SJSA1 (cell line): ENCODE measurements at regions not wholly inside any gene's neighbourhood (a gene's known extent, or its start where the extent isn't known, plus 50 kb on each side); places are given as distances from the start of the nearest gene placed in this dataset.

Experiments used
- DNase-seq, 2 experiments: peaks; one replicate each; pipeline ENCODE4 v3.0.0-alpha.2; 2015 to 2020; ENCODE audit warnings: low spot score in 2 of 2, low read depth in 1 of 2
- H3K27ac ChIP-seq: fragments of 250-450 bp; sonication (Bioruptor Pico); 2 replicates; pipeline ENCODE4 v1.5.1; 2020; ENCODE audit warnings: mild to moderate bottlenecking, moderate library complexity
- H3K27me3 ChIP-seq: fragments of 250-450 bp; sonication (Bioruptor Pico); replicated peaks from 2 replicates; pipeline ENCODE4 v1.5.1; 2020; ENCODE audit warnings: mild to moderate bottlenecking, moderate library complexity
- H3K36me3 ChIP-seq: fragments of 250-450 bp; sonication (Bioruptor Pico); 2 replicates; pipeline ENCODE4 v1.5.1; 2020; ENCODE audit warnings: mild to moderate bottlenecking
- H3K4me1 ChIP-seq: fragments of 250-450 bp; sonication (Bioruptor Pico); replicated peaks from 2 replicates; pipeline ENCODE4 v1.6.1; 2021; ENCODE audit warnings: mild to moderate bottlenecking
- H3K4me3 ChIP-seq: fragments of 250-450 bp; sonication (Bioruptor Pico); 2 replicates; pipeline ENCODE4 v1.5.1; 2020; ENCODE audit warnings: mild to moderate bottlenecking
- H3K9me3 ChIP-seq: fragments of 250-450 bp; sonication (Bioruptor Pico); replicated peaks from 2 replicates; pipeline ENCODE4 v1.5.1; 2020; ENCODE audit warnings: mild to moderate bottlenecking

DNA sequence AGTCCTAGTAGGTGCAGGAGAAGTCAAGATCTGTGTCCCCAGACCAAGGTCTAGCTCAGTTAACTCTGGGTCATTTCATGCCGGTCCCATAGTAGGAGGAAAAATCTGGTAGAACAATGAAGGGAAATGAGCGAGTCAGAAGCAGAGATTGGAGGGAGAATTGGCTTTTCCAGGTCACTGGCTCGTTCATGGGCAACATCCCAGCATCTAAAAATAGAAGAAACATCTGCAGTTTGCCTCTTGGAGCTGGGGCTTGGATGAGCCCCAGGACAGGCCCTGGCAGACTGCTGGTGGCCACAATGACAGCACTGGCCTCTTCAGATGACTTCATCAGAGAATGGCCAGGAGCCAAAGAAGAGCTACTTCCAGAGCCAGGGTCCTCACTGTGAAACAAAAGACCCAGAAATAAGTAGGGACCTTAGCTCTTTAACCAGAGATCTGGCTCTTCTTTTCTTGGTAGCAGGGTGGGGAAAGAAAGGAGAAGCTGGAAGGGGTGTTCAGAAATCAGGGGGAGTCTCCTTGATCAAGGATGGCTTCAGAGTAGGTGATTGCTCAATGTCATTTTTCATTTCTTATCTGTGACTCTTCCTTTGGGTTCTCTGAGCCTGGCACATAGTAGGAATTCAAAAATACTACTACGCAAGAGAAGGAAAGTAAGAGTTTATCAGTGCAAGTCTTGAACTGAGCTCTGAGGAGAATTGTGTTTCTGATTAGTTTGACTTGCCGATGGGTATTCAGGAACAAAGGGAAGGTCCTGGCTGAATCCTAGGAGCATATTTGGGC lies 102.6 kb downstream of the TMPRSS5 start:
- peak in 1 of 2 experiments; percentile 12 for DNase-seq
- Histone ChIP-seq H3K4me1 (peaks cover 5% of the 10 kb centered on the region; the same call in 1 of the 2 replicates), H3K4me3 (no peak overlapping the region), H3K9me3 (no peaks in the 10 kb centered on the region), H3K27me3 (no peaks in the 10 kb centered on the region), H3K27ac (no peak overlapping the region), H3K36me3 (no peaks in the 10 kb centered on the region)

DNA sequence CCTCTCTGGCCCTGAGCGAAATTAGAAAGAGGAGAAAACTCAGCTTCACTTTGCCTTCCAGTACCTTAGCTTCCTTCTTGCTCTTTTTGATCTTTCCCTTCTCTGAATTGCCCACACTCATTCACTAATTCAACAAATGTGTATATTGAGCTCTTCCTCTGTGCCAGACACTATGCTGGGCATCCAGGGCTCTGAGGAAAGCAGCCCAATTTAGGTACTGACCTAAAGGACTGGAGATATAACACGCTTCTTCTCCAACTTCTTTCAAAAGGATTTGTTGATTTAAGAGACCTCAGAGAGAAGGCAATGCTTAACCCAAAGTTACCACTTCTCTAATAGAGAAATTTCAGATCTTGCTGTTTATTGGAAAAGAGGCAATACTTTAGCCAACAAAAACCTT lies 103.6 kb downstream of the TMPRSS5 start:
- no peak for DNase-seq
- peaks cover 5% of the 10 kb centered on the region; the same call in 1 of the 2 replicates for H3K4me1 ChIP-seq
- no peaks in the 10 kb centered on the region for H3K27me3 ChIP-seq
- no peak overlapping the region for H3K27ac ChIP-seq
- no peaks in the 10 kb centered on the region for H3K9me3 ChIP-seq
- no peak overlapping the region for H3K4me3 ChIP-seq
- H3K36me3 ChIP-seq: no peaks in the 10 kb centered on the region

GRCh38 chr11:113596658-113597057 lies 109.5 kb downstream of the TMPRSS5 start:
- Histone ChIP-seq H3K4me3 (no peak overlapping the region), H3K27ac (no peak overlapping the region), H3K36me3 (no peaks in the 10 kb centered on the region), H3K4me1 (peaks cover 24% of the 10 kb centered on the region), H3K9me3 (0 out of 2 replicates have a peak, but pooled peaks cover 4% of the 10 kb centered on the region), H3K27me3 (no peaks in the 10 kb centered on the region)
- DNase-seq: no peak

DNA sequence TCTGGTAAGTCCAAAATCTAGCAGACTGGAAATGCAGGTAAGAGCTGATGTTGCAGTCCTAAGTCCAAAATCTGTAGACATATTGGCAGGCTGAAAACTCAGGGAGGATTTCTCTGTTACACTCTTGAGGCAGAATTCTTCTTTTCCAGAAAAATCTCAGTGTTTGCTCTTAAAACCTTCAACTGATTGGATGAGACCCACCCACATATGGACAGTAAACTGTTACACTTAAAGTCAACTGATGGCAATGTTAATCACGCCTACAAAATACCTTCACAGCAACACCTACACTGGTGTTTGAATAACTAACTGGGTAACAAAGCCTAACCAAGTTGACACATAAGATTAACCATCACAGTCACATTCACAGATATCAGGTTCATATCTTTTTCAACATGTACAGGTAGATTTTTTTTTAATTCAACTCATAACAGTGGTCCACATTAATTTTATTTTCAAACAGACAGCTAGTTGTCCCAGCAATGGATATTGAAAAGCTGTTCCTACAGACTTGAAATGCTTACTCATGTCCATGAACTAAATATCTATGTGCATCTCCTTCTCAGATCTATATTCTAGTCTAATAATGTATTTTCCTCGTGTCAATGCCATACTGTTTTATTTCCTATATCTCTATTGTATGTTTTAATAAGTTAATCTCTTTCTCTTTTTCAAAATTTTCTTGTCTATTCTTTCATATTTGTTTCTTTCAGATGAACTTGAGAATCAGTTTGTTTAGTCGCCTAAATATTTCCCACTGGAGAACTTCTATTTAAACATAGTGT lies 110.1 kb downstream of the TMPRSS5 start:
- H3K9me3 ChIP-seq: 0 out of 2 replicates have a peak, but pooled peaks cover 4% of the 10 kb centered on the region
- no peaks in the 10 kb centered on the region for H3K27me3 ChIP-seq
- no peak overlapping the region for H3K4me3 ChIP-seq
- no peak for DNase-seq
- no peak overlapping the region for H3K27ac ChIP-seq
- H3K4me1 ChIP-seq: peaks cover 24% of the 10 kb centered on the region
- H3K36me3 ChIP-seq: no peaks in the 10 kb centered on the region

DNA sequence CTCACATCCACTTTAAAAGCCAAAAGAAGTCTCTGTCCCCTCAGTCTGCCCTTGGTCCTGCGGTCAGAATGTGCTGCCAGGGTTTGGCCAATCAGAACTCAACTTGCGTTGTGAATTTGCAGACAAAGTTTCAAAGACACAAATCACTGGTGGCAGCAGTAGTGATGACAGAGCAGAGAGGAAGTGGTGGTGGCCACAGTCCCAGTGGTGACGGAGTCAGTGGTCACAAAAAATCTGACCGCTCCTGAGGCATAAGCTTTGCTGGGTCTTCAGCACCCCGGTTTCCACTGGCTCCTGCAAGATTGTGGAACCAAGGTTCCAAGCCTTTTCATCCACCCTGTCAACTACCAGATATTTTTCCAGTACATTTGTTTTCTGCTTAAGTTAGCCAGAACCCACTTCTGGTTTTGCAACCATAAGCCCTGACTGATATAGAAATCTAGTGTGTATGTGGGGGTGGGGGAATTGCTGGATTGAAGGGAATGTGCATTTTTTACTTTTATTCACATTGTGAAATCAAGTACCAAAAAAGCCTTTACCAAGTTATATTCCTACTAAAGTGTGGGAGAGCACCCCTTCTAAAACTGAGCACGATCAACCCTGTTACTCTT lies 112.3 kb downstream of the TMPRSS5 start:
- H3K36me3 ChIP-seq: no peaks in the 10 kb centered on the region
- H3K4me3 ChIP-seq: no peak overlapping the region
- no peaks in the 10 kb centered on the region for H3K27me3 ChIP-seq
- 0 out of 2 replicates have a peak, but pooled peaks cover 4% of the 10 kb centered on the region for H3K9me3 ChIP-seq
- H3K4me1 ChIP-seq: peaks cover 24% of the 10 kb centered on the region
- DNase-seq: peak; percentile 47 to 54
- H3K27ac ChIP-seq: peak overlapping the region; percentile 57

DNA sequence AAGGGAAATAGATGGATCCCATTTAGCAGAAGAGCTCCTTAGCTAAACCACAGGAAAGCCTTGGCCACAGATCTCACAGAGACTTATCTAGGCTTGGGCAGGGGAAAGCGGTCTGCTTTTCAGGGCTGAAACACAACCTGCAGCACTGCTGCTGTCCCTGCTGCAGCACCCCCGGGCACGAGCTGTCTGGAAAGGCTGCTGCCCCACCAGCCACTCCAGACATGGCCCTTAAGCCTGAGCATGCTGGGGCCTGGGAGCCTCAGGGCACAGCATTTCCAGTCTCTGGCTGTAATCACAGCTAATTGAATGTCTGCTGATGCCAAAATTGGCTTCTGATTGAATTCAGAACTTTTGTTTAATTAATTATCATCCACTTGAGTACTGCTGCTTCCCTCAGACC lies 115.0 kb downstream of the TMPRSS5 start:
- Histone ChIP-seq H3K4me3 (no peak overlapping the region), H3K27me3 (no peaks in the 10 kb centered on the region), H3K9me3 (0 out of 2 replicates have a peak, but pooled peaks cover under 1% of the 10 kb centered on the region), H3K36me3 (no peaks in the 10 kb centered on the region), H3K27ac (no peak overlapping the region), H3K4me1 (peaks cover 34% of the 10 kb centered on the region)
- DNase-seq: no peak

DNA sequence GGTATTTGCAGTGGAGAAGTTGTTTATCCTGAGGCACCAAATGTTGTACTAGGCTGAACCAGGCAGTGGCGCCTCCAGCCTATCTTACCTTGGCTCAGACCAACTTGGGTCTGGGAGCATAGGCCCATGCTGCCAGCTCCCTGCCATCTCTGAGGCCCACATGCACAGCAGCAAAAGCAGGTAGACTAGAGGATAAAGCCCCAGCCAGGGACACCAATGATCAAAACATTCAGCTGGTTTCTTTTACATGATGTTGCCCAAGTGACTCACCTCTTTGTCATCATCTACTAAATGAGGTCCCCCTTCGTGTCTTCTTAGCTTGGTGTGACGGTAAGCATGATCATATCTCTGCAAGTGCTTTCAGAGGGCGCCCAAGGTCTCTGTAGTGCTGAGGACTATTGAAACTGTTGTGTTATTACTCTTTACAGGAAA lies 112.1 kb upstream of the DRD2 start:
- H3K36me3 ChIP-seq: no peaks in the 10 kb centered on the region
- no peak overlapping the region for H3K27ac ChIP-seq
- H3K4me1 ChIP-seq: peaks cover 10% of the 10 kb centered on the region
- peak; percentile 42 to 45 for DNase-seq
- no peaks in the 10 kb centered on the region for H3K9me3 ChIP-seq
- H3K27me3 ChIP-seq: no peaks in the 10 kb centered on the region
- no peak overlapping the region for H3K4me3 ChIP-seq

DNA sequence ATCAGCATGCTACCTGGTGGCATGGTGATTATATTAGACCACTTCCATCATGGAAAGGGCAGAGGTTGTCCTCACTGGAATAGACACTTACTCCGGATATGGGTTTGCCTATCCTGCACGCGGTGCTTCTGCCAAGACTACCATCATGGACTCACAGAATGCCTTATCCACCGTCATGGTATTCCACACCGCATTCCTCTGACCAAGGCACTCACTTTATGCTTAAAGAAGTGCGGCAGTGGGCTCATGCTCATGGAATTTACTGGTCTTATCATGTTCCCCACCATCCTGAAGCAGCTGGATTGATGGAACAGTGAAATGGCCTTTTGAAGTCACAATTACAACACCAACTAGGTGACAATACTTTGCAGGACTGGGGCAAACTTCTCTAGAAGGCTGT lies 109.2 kb upstream of the DRD2 start:
- H3K27me3 ChIP-seq: no peaks in the 10 kb centered on the region
- no peaks in the 10 kb centered on the region for H3K9me3 ChIP-seq
- H3K4me3 ChIP-seq: no peak overlapping the region
- no peak for DNase-seq
- no peaks in the 10 kb centered on the region for H3K36me3 ChIP-seq
- H3K4me1 ChIP-seq: peaks cover 10% of the 10 kb centered on the region
- H3K27ac ChIP-seq: no peak overlapping the region

GRCh38 chr11:113581713-113582112 lies 106.5 kb upstream of the DRD2 start:
- Histone ChIP-seq H3K27ac (no peak overlapping the region), H3K9me3 (no peaks in the 10 kb centered on the region), H3K27me3 (no peaks in the 10 kb centered on the region), H3K36me3 (no peaks in the 10 kb centered on the region), H3K4me3 (no peak overlapping the region), H3K4me1 (peaks cover 4% of the 10 kb centered on the region; the same call in 1 of the 2 replicates)
- DNase-seq: no peak

GRCh38 chr11:113579292-113579940 lies 104.2 kb upstream of the DRD2 start:
- H3K4me3 ChIP-seq: no peak overlapping the region
- DNase-seq: no peak
- no peaks in the 10 kb centered on the region for H3K27me3 ChIP-seq
- no peaks in the 10 kb centered on the region for H3K36me3 ChIP-seq
- no peak overlapping the region for H3K27ac ChIP-seq
- H3K9me3 ChIP-seq: no peaks in the 10 kb centered on the region
- H3K4me1 ChIP-seq: peaks cover 4% of the 10 kb centered on the region; the same call in 1 of the 2 replicates

- Histone ChIP-seq H3K36me3 (no peaks in the 10 kb centered on the region), H3K9me3 (no peaks in the 10 kb centered on the region), H3K27me3 (no peaks in the 10 kb centered on the region), H3K4me3 (no peak overlapping the region), H3K27ac (no peak overlapping the region), H3K4me1 (peaks cover 4% of the 10 kb centered on the region; the same call in 1 of the 2 replicates)
- no peak for DNase-seq
Measured at GRCh38 chr11:113578715-113579250, 103.6 kb upstream of the DRD2 start.

- Histone ChIP-seq H3K4me3 (no peak overlapping the region), H3K36me3 (no peaks in the 10 kb centered on the region), H3K27me3 (no peaks in the 10 kb centered on the region), H3K4me1 (peaks cover 4% of the 10 kb centered on the region; the same call in 1 of the 2 replicates), H3K27ac (no peak overlapping the region), H3K9me3 (no peaks in the 10 kb centered on the region)
- no peak for DNase-seq
Measured at GRCh38 chr11:113578033-113578380, 102.8 kb upstream of the DRD2 start.

- Histone ChIP-seq H3K27ac (no peak overlapping the region), H3K4me3 (no peak overlapping the region), H3K36me3 (no peaks in the 10 kb centered on the region), H3K27me3 (no peaks in the 10 kb centered on the region), H3K9me3 (no peaks in the 10 kb centered on the region), H3K4me1 (peaks cover 4% of the 10 kb centered on the region; the same call in 1 of the 2 replicates)
- no peak for DNase-seq
Measured at GRCh38 chr11:113577356-113578032, 102.3 kb upstream of the DRD2 start.
